Stimulated activated naive B cell treated with anti-CD40 and anti-IgM and Interleukin-4, amounts not matched to agents 10 μg/mL and 1 μg/mL and 100 μg/mL, for 72 hours (primary cell): ENCODE measurements at regions not wholly inside any gene's neighbourhood (a gene's known extent, or its start where the extent isn't known, plus 50 kb on each side); places are given as distances from the start of the nearest gene placed in this dataset.

Source experiments
- ATAC-seq, 2 donors: fragments of 150-1000 bp; cut with Tn5 transposase; replicated peaks; 2 replicates each; pipeline ENCODE4 v1.10.0; 2021; ENCODE audit warnings: moderate library complexity in 1 of 2
- DNase-seq: peaks from one replicate; pipeline ENCODE4 v3.0.0; 2021
- H3K27ac Mint-ChIP-seq: one replicate; pipeline ENCODE4 v1.8.0; 2022; ENCODE audit warnings: mild to moderate bottlenecking, mixed read lengths
- H3K27me3 Mint-ChIP-seq, 2 donors: one replicate each; pipeline ENCODE4 v1.8.0; 2022; ENCODE audit warnings: mixed read lengths in 2 of 2
- H3K36me3 Mint-ChIP-seq, 2 donors: one replicate each; pipeline ENCODE4 v1.8.0; 2022; ENCODE audit warnings: mixed read lengths in 2 of 2, mild to moderate bottlenecking in 1 of 2
- H3K4me1 Mint-ChIP-seq, 2 donors: one replicate each; pipeline ENCODE4 v1.8.0; 2022; ENCODE audit warnings: mixed read lengths in 2 of 2, mild to moderate bottlenecking in 1 of 2
- H3K4me3 Mint-ChIP-seq, 2 donors: one replicate each; pipeline ENCODE4 v1.8.0; 2022; ENCODE audit warnings: mild to moderate bottlenecking in 2 of 2, mixed read lengths in 2 of 2, moderate library complexity in 1 of 2
- H3K9me3 Mint-ChIP-seq, 2 donors: one replicate each; pipeline ENCODE4 v1.8.0; 2022; ENCODE audit warnings: mixed read lengths in 2 of 2, mild to moderate bottlenecking in 1 of 2

GRCh38 chr18:70956554-70956953 is 667.7 kb downstream of the SOCS6 start:
- H3K27me3 Mint-ChIP-seq = no peaks in the 10 kb centered on the region
- H3K4me1 Mint-ChIP-seq = no peaks in the 10 kb centered on the region

GRCh38 chr18:70936160-70936559 is 647.3 kb downstream of the SOCS6 start:
- no peaks in the 10 kb centered on the region for H3K4me1 Mint-ChIP-seq

More at GRCh38 chr18:70956554-70956953, 667.7 kb downstream of the SOCS6 start:
- H3K27ac Mint-ChIP-seq = no peak overlapping the region
- ATAC-seq = no peak
- no peak for DNase-seq
- H3K9me3 Mint-ChIP-seq = peaks cover 0 to 8% of the 10 kb centered on the region in 2 donors
- no peaks in the 10 kb centered on the region for H3K36me3 Mint-ChIP-seq
- H3K4me3 Mint-ChIP-seq = no peak overlapping the region

GRCh38 chr18:70931942-70932814 is 643.3 kb downstream of the SOCS6 start:
- H3K9me3 Mint-ChIP-seq = no peaks in the 10 kb centered on the region
- H3K4me1 Mint-ChIP-seq = no peaks in the 10 kb centered on the region
- no peak overlapping the region for H3K4me3 Mint-ChIP-seq
- ATAC-seq (no peak), DNase-seq (no peak)
- no peaks in the 10 kb centered on the region for H3K36me3 Mint-ChIP-seq
- no peaks in the 10 kb centered on the region for H3K27me3 Mint-ChIP-seq
- H3K27ac Mint-ChIP-seq = no peak overlapping the region

More at GRCh38 chr18:70936160-70936559, 647.3 kb downstream of the SOCS6 start:
- no peak for DNase-seq
- H3K36me3 Mint-ChIP-seq = no peaks in the 10 kb centered on the region
- H3K9me3 Mint-ChIP-seq = no peaks in the 10 kb centered on the region
- H3K27me3 Mint-ChIP-seq = no peaks in the 10 kb centered on the region
- H3K4me3 Mint-ChIP-seq = no peak overlapping the region
- H3K27ac Mint-ChIP-seq = no peak overlapping the region
- no peak for ATAC-seq

- H3K27me3 Mint-ChIP-seq = no peaks in the 10 kb centered on the region
- no peaks in the 10 kb centered on the region for H3K4me1 Mint-ChIP-seq
- no peak overlapping the region for H3K4me3 Mint-ChIP-seq
- peaks cover 0 to 7% of the 10 kb centered on the region in 2 donors for H3K9me3 Mint-ChIP-seq
- H3K27ac Mint-ChIP-seq = no peak overlapping the region
- no peak for ATAC-seq
- no peak for DNase-seq
- no peaks in the 10 kb centered on the region for H3K36me3 Mint-ChIP-seq
Observed at GRCh38 chr18:70920840-70921374, 632.1 kb downstream of the SOCS6 start.

GRCh38 chr18:70907673-70908072 is 618.8 kb downstream of the SOCS6 start:
- Mint-ChIP-seq H3K27me3 (no peaks in the 10 kb centered on the region), H3K27ac (no peak overlapping the region), H3K4me1 (no peaks in the 10 kb centered on the region), H3K9me3 (peaks cover 9 to 10% of the 10 kb centered on the region in 2 donors), H3K36me3 (no peaks in the 10 kb centered on the region), H3K4me3 (no peak overlapping the region)
- no peak for DNase-seq
- ATAC-seq = no peak

- Mint-ChIP-seq H3K4me3 (no peak overlapping the region), H3K27ac (no peak overlapping the region), H3K36me3 (no peaks in the 10 kb centered on the region), H3K4me1 (no peaks in the 10 kb centered on the region), H3K9me3 (peaks cover 5 to 6% of the 10 kb centered on the region in 2 donors), H3K27me3 (no peaks in the 10 kb centered on the region)
- DNase-seq (no peak), ATAC-seq (no peak)
Observed at GRCh38 chr18:70892381-70892780, 603.5 kb downstream of the SOCS6 start.

GRCh38 chr18:70870292-70870691 is 581.4 kb downstream of the SOCS6 start:
- H3K9me3 Mint-ChIP-seq = peaks cover 3 to 7% of the 10 kb centered on the region in 2 donors
- no peak for DNase-seq
- H3K27ac Mint-ChIP-seq = no peak overlapping the region
- ATAC-seq = no peak
- no peaks in the 10 kb centered on the region for H3K27me3 Mint-ChIP-seq
- H3K4me1 Mint-ChIP-seq = no peaks in the 10 kb centered on the region
- no peak overlapping the region for H3K4me3 Mint-ChIP-seq
- H3K36me3 Mint-ChIP-seq = no peaks in the 10 kb centered on the region

- Mint-ChIP-seq H3K36me3 (no peaks in the 10 kb centered on the region), H3K9me3 (peaks cover 0 to 2% of the 10 kb centered on the region in 2 donors), H3K27ac (no peak overlapping the region), H3K4me3 (no peak overlapping the region), H3K27me3 (no peaks in the 10 kb centered on the region), H3K4me1 (no peaks in the 10 kb centered on the region)
- DNase-seq = no peak
- no peak for ATAC-seq
Observed at GRCh38 chr18:70848329-70848728, 559.5 kb downstream of the SOCS6 start.

GRCh38 chr18:70840649-70841048 is 551.8 kb downstream of the SOCS6 start:
- Mint-ChIP-seq H3K27me3 (no peaks in the 10 kb centered on the region), H3K4me3 (no peak overlapping the region), H3K27ac (no peak overlapping the region), H3K4me1 (no peaks in the 10 kb centered on the region), H3K36me3 (no peaks in the 10 kb centered on the region), H3K9me3 (no peaks in the 10 kb centered on the region)
- DNase-seq (no peak), ATAC-seq (no peak)

- DNase-seq (no peak), ATAC-seq (no peak)
- no peaks in the 10 kb centered on the region for H3K36me3 Mint-ChIP-seq
- H3K4me1 Mint-ChIP-seq = no peaks in the 10 kb centered on the region
- peaks cover 0 to 5% of the 10 kb centered on the region in 2 donors for H3K9me3 Mint-ChIP-seq
- no peak overlapping the region for H3K4me3 Mint-ChIP-seq
- no peak overlapping the region for H3K27ac Mint-ChIP-seq
- no peaks in the 10 kb centered on the region for H3K27me3 Mint-ChIP-seq
Observed at GRCh38 chr18:70827632-70828031, 538.8 kb downstream of the SOCS6 start.

GRCh38 chr18:70826571-70826970 is 537.7 kb downstream of the SOCS6 start:
- H3K27ac Mint-ChIP-seq = no peak overlapping the region
- DNase-seq = no peak
- H3K36me3 Mint-ChIP-seq = no peaks in the 10 kb centered on the region
- no peaks in the 10 kb centered on the region for H3K27me3 Mint-ChIP-seq
- no peak for ATAC-seq
- no peaks in the 10 kb centered on the region for H3K4me1 Mint-ChIP-seq
- H3K9me3 Mint-ChIP-seq = peaks cover 0 to 2% of the 10 kb centered on the region in 2 donors
- H3K4me3 Mint-ChIP-seq = no peak overlapping the region

GRCh38 chr18:70822691-70823090 is 533.8 kb downstream of the SOCS6 start:
- H3K36me3 Mint-ChIP-seq = no peaks in the 10 kb centered on the region
- ATAC-seq = no peak
- DNase-seq = no peak

GRCh38 chr18:70822117-70822516 is 533.3 kb downstream of the SOCS6 start:
- ATAC-seq (no peak), DNase-seq (no peak)
- Mint-ChIP-seq H3K4me3 (no peak overlapping the region), H3K36me3 (no peaks in the 10 kb centered on the region), H3K27me3 (no peaks in the 10 kb centered on the region), H3K4me1 (no peaks in the 10 kb centered on the region), H3K27ac (no peak overlapping the region), H3K9me3 (peaks cover 0 to 3% of the 10 kb centered on the region in 2 donors)

More at GRCh38 chr18:70822691-70823090, 533.8 kb downstream of the SOCS6 start:
- Mint-ChIP-seq H3K27me3 (no peaks in the 10 kb centered on the region), H3K9me3 (peaks cover 0 to 3% of the 10 kb centered on the region in 2 donors), H3K4me3 (no peak overlapping the region), H3K4me1 (no peaks in the 10 kb centered on the region), H3K27ac (no peak overlapping the region)

GRCh38 chr18:70808481-70809056 is 519.7 kb downstream of the SOCS6 start:
- Mint-ChIP-seq H3K4me1 (no peaks in the 10 kb centered on the region), H3K27ac (no peak overlapping the region), H3K4me3 (no peak overlapping the region), H3K36me3 (no peaks in the 10 kb centered on the region), H3K9me3 (peaks cover 0 to 3% of the 10 kb centered on the region in 2 donors), H3K27me3 (no peaks in the 10 kb centered on the region)
- DNase-seq = no peak
- no peak for ATAC-seq
